ENCODE measurements at regions not wholly inside any gene's neighbourhood (a gene's known extent, or its start where the extent isn't known, plus 50 kb on each side); places are given as distances from the start of the nearest gene placed in this dataset.

- TF ChIP-seq TAF1 (IDR thresholded peaks at IDR 0.05; ENCODE audit: borderline replicate concordance, low read depth, low read length) (no peak), POLR2A (IDR thresholded peaks at IDR 0.05; ENCODE audit: low read depth, low read length) (no peak), POLR2AphosphoS5 (IDR thresholded peaks at IDR 0.05; ENCODE audit: low read depth, low read length) (no peak)
These were observed 856.0 kb downstream of the GALR1 start for GRCh38 chr18:78105611-78106010.

Measured in GM12892 (cell line).